AG04450 (cell line): ENCODE measurements at regions not wholly inside any gene's neighbourhood (a gene's known extent, or its start where the extent isn't known, plus 50 kb on each side); places are given as distances from the start of the nearest gene placed in this dataset.
"Not testable (repeated sequence)": the region's sequence is repeated elsewhere in the genome, so short reads cannot be mapped to it uniquely, and the experiment has no call there.

Experiments used
- CTCF ChIA-PET: fragments of 300-600, 350-600 bp; formaldehyde crosslinking; extraction: SDS; loops from one replicate; lab custom pipeline; 2022; ENCODE audit warnings: antibody characterized with exemption, inconsistent platforms; lab: Charles Lee
- POLR2A ChIA-PET: fragments of 350-600 bp; formaldehyde crosslinking; extraction: SDS; loops from one replicate; lab custom pipeline; 2021; ENCODE audit warnings: antibody characterized with exemption, inconsistent platforms; lab: Yijun Ruan, JAX
- DNase-seq: peaks from one replicate; pipeline ENCODE4 v3.0.0-alpha.2; 2011; ENCODE audit warnings: low read depth, low spot score
- H3K27ac ChIP-seq: one replicate; pipeline ENCODE4 v1.5.1; 2012; ENCODE audit warnings: low read depth, low read length, control low read depth
- H3K27me3 ChIP-seq: one replicate; pipeline ENCODE4 v1.6.0; 2012; ENCODE audit warnings: low read length; ENCODE audit not compliant: control insufficient read depth, insufficient read depth
- H3K4me3 ChIP-seq: 2 replicates; pipeline ENCODE4 v1.5.1; 2011; ENCODE audit warnings: mild to moderate bottlenecking, low read depth, low read length, control low read depth
- H3K9me3 ChIP-seq: 2 replicates; pipeline ENCODE4 v1.5.1; 2012; ENCODE audit warnings: low read length; ENCODE audit not compliant: control insufficient read depth, insufficient read depth
- CTCF ChIP-seq: IDR thresholded peaks from 2 replicates; pipeline ENCODE4 v1.5.1; 2011; ENCODE audit warnings: low read depth, low read length, control low read depth, inconsistent platforms

GRCh38 chr3:6421666-6422445 is 439.1 kb upstream of the GRM7 start:
- no peak for DNase-seq
- ChIA-PET CTCF (interaction anchor here (0.6 kb wide), 1 partner anchor 1684 kb away, joined by 8 read pairs; no protein-coding TSS in a partner anchor), POLR2A (no interaction called here)
- no peak for TF ChIP-seq CTCF
- peaks cover 20% of the 10 kb centered on the region for H3K9me3 ChIP-seq
- no peak overlapping the region for H3K4me3 ChIP-seq
- H3K27ac ChIP-seq = no peak overlapping the region
- no peaks in the 10 kb centered on the region for H3K27me3 ChIP-seq

DNA sequence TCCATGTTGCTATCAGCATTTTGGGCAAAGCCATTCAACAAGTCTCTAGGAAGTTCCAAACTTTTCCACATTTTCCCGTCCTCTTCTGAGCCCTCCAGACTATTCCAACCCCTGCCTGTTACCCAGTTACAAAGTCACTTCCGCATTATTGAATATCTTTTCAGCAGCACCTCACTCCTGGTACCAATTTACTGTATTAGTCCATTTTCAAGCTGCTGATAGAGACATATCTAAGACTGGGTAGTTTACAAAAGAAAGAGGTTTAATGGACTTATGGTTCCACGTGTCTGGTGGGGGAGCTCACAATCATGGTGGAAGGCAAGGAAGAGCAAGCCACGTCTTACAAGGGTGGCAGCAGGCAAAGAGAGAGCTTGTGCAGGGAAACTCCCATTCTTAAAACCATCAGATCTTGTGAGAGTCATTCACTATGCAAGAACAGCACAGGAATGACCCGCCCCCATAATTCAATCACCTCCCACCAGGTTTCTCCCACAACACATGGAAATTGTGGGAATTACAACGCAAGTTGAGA is 435.6 kb upstream of the GRM7 start:
- ChIA-PET POLR2A (no interaction called here), CTCF (no interaction called here)
- Histone ChIP-seq H3K9me3 (peaks cover 17% of the 10 kb centered on the region; the same call in 1 of the 2 replicates), H3K4me3 (no peak overlapping the region), H3K27me3 (no peaks in the 10 kb centered on the region), H3K27ac (no peak overlapping the region)
- no peak for DNase-seq
- TF ChIP-seq CTCF = no peak

GRCh38 chr3:6428276-6428675 is 432.6 kb upstream of the GRM7 start:
- H3K4me3 ChIP-seq, DNase-seq, CTCF ChIA-PET, H3K27me3 ChIP-seq, H3K27ac ChIP-seq, POLR2A ChIA-PET: not testable (repeated sequence)
- peaks cover 14% of the 10 kb centered on the region; the same call in 1 of the 2 replicates for H3K9me3 ChIP-seq

GRCh38 chr3:6435951-6436350 is 425.0 kb upstream of the GRM7 start:
- no peaks in the 10 kb centered on the region for H3K27me3 ChIP-seq
- H3K4me3 ChIP-seq = no peak overlapping the region
- H3K27ac ChIP-seq = no peak overlapping the region
- POLR2A ChIA-PET = no interaction called here
- DNase-seq = no peak
- H3K9me3 ChIP-seq = peaks cover 5% of the 10 kb centered on the region; the same call in 1 of the 2 replicates
- no peak for TF ChIP-seq CTCF
- CTCF ChIA-PET = no interaction called here

GRCh38 chr3:6437631-6438030 is 423.3 kb upstream of the GRM7 start:
- ChIA-PET POLR2A (no interaction called here), CTCF (no interaction called here)
- DNase-seq = no peak
- peaks cover 5% of the 10 kb centered on the region; the same call in 1 of the 2 replicates for H3K9me3 ChIP-seq
- no peak overlapping the region for H3K4me3 ChIP-seq
- no peaks in the 10 kb centered on the region for H3K27me3 ChIP-seq
- no peak for TF ChIP-seq CTCF
- no peak overlapping the region for H3K27ac ChIP-seq
